T-cell (primary cell): ENCODE measurements at regions not wholly inside any gene's neighbourhood (a gene's known extent, or its start where the extent isn't known, plus 50 kb on each side); places are given as distances from the start of the nearest gene placed in this dataset.

ENCODE experiments used
- ATAC-seq, 4 experiments: fragments of 200-7000 bp in 3 of 4; fragments of 150-1000 bp in 1 of 4; cut with Tn5 transposase; replicated peaks in 1 of 4; 1 replicate in 3 of 4; 2 replicates in 1 of 4; pipeline ENCODE4 v1.10.0; 2021; ENCODE audit warnings: moderate library complexity in 3 of 4, mild to moderate bottlenecking in 2 of 4, moderate number of reproducible peaks in 1 of 4
- CTCF ChIA-PET, 2 donors: fragments of 300-600 bp; sonication (Branson Sonifier 250); formaldehyde crosslinking; loops; one replicate each; lab custom pipeline; 2022; ENCODE audit warnings: antibody characterized with exemption in 2 of 2; lab: Charles Lee
- POLR2A ChIA-PET, 2 donors: fragments of 300-600 bp; sonication (Branson Sonifier 250); formaldehyde crosslinking; loops; one replicate each; lab custom pipeline; 2022; ENCODE audit warnings: antibody characterized with exemption in 2 of 2; lab: Charles Lee
- DNase-seq, 35 experiments: peaks; one replicate each; pipeline versions ENCODE4 v3.0.0 to v3.0.0-alpha.2; 2013 to 2023
- H3K27ac ChIP-seq: one replicate; pipeline ENCODE4 v1.5.1; 2013; ENCODE audit warnings: low read length
- H3K27me3 ChIP-seq, 2 experiments: replicated peaks in 1 of 2; 1 replicate in 1 of 2; 2 replicates in 1 of 2; pipeline versions ENCODE4 v1.6.1 to v1.7.0; 2013; ENCODE audit warnings: low read length in 1 of 2, mixed read lengths in 1 of 2; ENCODE audit not compliant: control insufficient read depth in 2 of 2, insufficient read depth in 2 of 2; ENCODE audit errors: extremely low read depth in 1 of 2
- H3K36me3 ChIP-seq, 2 donors: 1 replicate in 1 of 2; 2 replicates in 1 of 2; pipeline versions ENCODE4 v1.6.1 to v1.7.0; 2013; ENCODE audit warnings: low read length in 1 of 2; ENCODE audit not compliant: control insufficient read depth in 2 of 2, insufficient read depth in 1 of 2; ENCODE audit errors: extremely low read depth in 1 of 2
- H3K4me1 ChIP-seq, 2 experiments: 1 replicate in 1 of 2; 2 replicates in 1 of 2; pipeline versions ENCODE4 v1.6.1 to v1.7.0; 2013; ENCODE audit warnings: low read length in 2 of 2, mixed read lengths in 1 of 2; ENCODE audit not compliant: insufficient read depth in 2 of 2, control insufficient read depth in 1 of 2; ENCODE audit errors: extremely low read depth in 1 of 2
- H3K4me3 ChIP-seq, 2 donors: 1 replicate in 1 of 2; 2 replicates in 1 of 2; pipeline versions ENCODE4 v1.5.1 to v1.7.0; 2013; ENCODE audit warnings: mild to moderate bottlenecking in 2 of 2, low read length in 1 of 2, moderate library complexity in 1 of 2; ENCODE audit not compliant: control insufficient read depth in 1 of 2; ENCODE audit errors: extremely low read depth in 1 of 2
- H3K9me3 ChIP-seq: 2 replicates; pipeline ENCODE4 v1.7.0; 2013
- H3K27ac Mint-ChIP-seq, 2 donors: one replicate each; pipeline ENCODE4 v1.8.0; 2020 to 2021; ENCODE audit warnings: mild to moderate bottlenecking in 2 of 2, mixed read lengths in 2 of 2
- H3K27me3 Mint-ChIP-seq, 2 donors: one replicate each; pipeline ENCODE4 v1.8.0; 2021 to 2022; ENCODE audit warnings: mixed read lengths in 2 of 2
- H3K36me3 Mint-ChIP-seq: one replicate; pipeline ENCODE4 v1.8.0; 2021; ENCODE audit warnings: mixed read lengths
- H3K4me1 Mint-ChIP-seq, 3 donors: one replicate each; pipeline ENCODE4 v1.8.0; 2020 to 2022; ENCODE audit warnings: mixed read lengths in 3 of 3, mild to moderate bottlenecking in 1 of 3
- H3K4me3 Mint-ChIP-seq, 3 donors: one replicate each; pipeline ENCODE4 v1.8.0; 2020 to 2022; ENCODE audit warnings: mild to moderate bottlenecking in 3 of 3, mixed read lengths in 3 of 3, moderate library complexity in 3 of 3
- H3K9me3 Mint-ChIP-seq, 3 donors: one replicate each; pipeline ENCODE4 v1.8.0; 2020 to 2022; ENCODE audit warnings: mixed read lengths in 3 of 3
- WGBS: methylation state at CpG from one replicate; pipeline ENCODE4 v1.1.5; 2013; ENCODE audit warnings: missing lambda C conversion rate; ENCODE audit not compliant: insufficient coverage; 5-methylcytosine and 5-hydroxymethylcytosine counted together

- H3K27me3 ChIP-seq = no peaks in the 10 kb centered on the region
- Mint-ChIP-seq H3K9me3 (no peaks in the 10 kb centered on the region), H3K4me1 (peaks cover 56 to 62% (median 59%) of the 10 kb centered on the region in 3 donors), H3K4me3 (peak overlapping the region; percentile 78 to 82 (median 78)), H3K36me3 (no peaks in the 10 kb centered on the region), H3K27ac (peak overlapping the region; percentile 99), H3K27me3 (peaks cover 0 to 3% of the 10 kb centered on the region in 2 donors)
- CTCF ChIA-PET = interaction anchor here in 1 of 2 donors (1.2 kb wide), 1 partner anchor 33 kb away, joined by 3 read pairs; no protein-coding TSS in a partner anchor
- ATAC-seq (peak; percentile 96 to 99 (median 98)), DNase-seq (peak; percentile 63 to 86 (median 76))
- H3K9me3 ChIP-seq = no peaks in the 10 kb centered on the region
- H3K4me3 ChIP-seq = peak overlapping the region; percentile 52 to 58
- WGBS = under 1% methylated on average over 36 of the region's 49 CpGs
- peak overlapping the region; percentile 93 for H3K27ac ChIP-seq
- no peaks in the 10 kb centered on the region for H3K36me3 ChIP-seq
- peaks cover 28 to 55% of the 10 kb centered on the region in 2 experiments for H3K4me1 ChIP-seq
- POLR2A ChIA-PET = interaction anchor here in 1 of 2 donors (0.7 kb wide), 1 partner anchor 234 kb away, joined by 3 read pairs; no protein-coding TSS in a partner anchor
Observed at GRCh38 chr17:36722121-36722902, 120.9 kb downstream of the MRM1 start.

- ATAC-seq (no peak), DNase-seq (no peak)
- Histone ChIP-seq H3K4me1 (peaks cover 33 to 61% of the 10 kb centered on the region in 2 experiments), H3K27ac (peak overlapping the region; percentile 93), H3K4me3 (peak overlapping the region; percentile 52 to 58), H3K27me3 (no peaks in the 10 kb centered on the region), H3K36me3 (no peaks in the 10 kb centered on the region), H3K9me3 (no peaks in the 10 kb centered on the region)
- ChIA-PET POLR2A (no interaction called here), CTCF (interaction anchor here (0.6 to 1.2 kb wide), 2 partner anchors 33 to 647 kb away, joined by 3 to 5 read pairs; no protein-coding TSS in a partner anchor)
- peaks cover 0 to 3% of the 10 kb centered on the region in 2 donors for H3K27me3 Mint-ChIP-seq
- H3K4me1 Mint-ChIP-seq = peaks cover 61 to 67% (median 65%) of the 10 kb centered on the region in 3 donors
- peak overlapping the region; percentile 77 to 81 (median 78) for H3K4me3 Mint-ChIP-seq
- no peaks in the 10 kb centered on the region for H3K9me3 Mint-ChIP-seq
- H3K36me3 Mint-ChIP-seq = no peaks in the 10 kb centered on the region
- WGBS = no CpG with 5 or more reads among the region's 6 CpGs
- peak overlapping the region; percentile 91 to 94 for H3K27ac Mint-ChIP-seq
Observed at GRCh38 chr17:36722903-36723263, 121.5 kb downstream of the MRM1 start.

- Histone ChIP-seq H3K36me3 (no peaks in the 10 kb centered on the region), H3K27ac (peak overlapping the region; percentile 93), H3K4me3 (no peak overlapping the region), H3K4me1 (peaks cover 36 to 67% of the 10 kb centered on the region in 2 experiments), H3K27me3 (peaks cover 0 to 1% of the 10 kb centered on the region in 2 experiments), H3K9me3 (no peaks in the 10 kb centered on the region)
- ATAC-seq (no peak), DNase-seq (peak in 1 of 35 experiments; percentile 20)
- H3K27me3 Mint-ChIP-seq = no peaks in the 10 kb centered on the region
- H3K4me3 Mint-ChIP-seq = peak overlapping the region; percentile 77 to 81 (median 78)
- H3K9me3 Mint-ChIP-seq = no peaks in the 10 kb centered on the region
- CTCF ChIA-PET = interaction anchor here in 1 of 2 donors (0.5 to 0.6 kb wide), 2 partner anchors 120 to 647 kb away, joined by 3 to 5 read pairs; no protein-coding TSS in a partner anchor
- H3K27ac Mint-ChIP-seq = peak overlapping the region; percentile 91 to 94
- POLR2A ChIA-PET = no interaction called here
- WGBS = 50% methylated on average over 4 of the region's 6 CpGs
- peaks cover 68 to 74% (median 71%) of the 10 kb centered on the region in 3 donors for H3K4me1 Mint-ChIP-seq
- no peaks in the 10 kb centered on the region for H3K36me3 Mint-ChIP-seq
Observed at GRCh38 chr17:36723459-36724025, 122.2 kb downstream of the MRM1 start.

GRCh38 chr17:36726199-36726598 is 124.8 kb downstream of the MRM1 start:
- H3K4me3 ChIP-seq = no peak overlapping the region
- ChIA-PET CTCF (interaction anchor here in 1 of 2 donors (0.9 kb wide), 1 partner anchor 9 kb away, joined by 3 read pairs; no protein-coding TSS in a partner anchor), POLR2A (no interaction called here)
- Mint-ChIP-seq H3K4me1 (peaks cover 70 to 78% (median 76%) of the 10 kb centered on the region in 3 donors), H3K27ac (peak overlapping the region; percentile 84 to 89), H3K27me3 (peaks cover 0 to 1% of the 10 kb centered on the region in 2 donors), H3K36me3 (no peaks in the 10 kb centered on the region), H3K9me3 (no peaks in the 10 kb centered on the region), H3K4me3 (peak overlapping the region in 1 of 3 donors; percentile 84)
- peaks cover 40 to 74% of the 10 kb centered on the region in 2 experiments for H3K4me1 ChIP-seq
- H3K27me3 ChIP-seq = peaks cover 0 to 28% of the 10 kb centered on the region in 2 experiments
- peak overlapping the region; percentile 29 for H3K27ac ChIP-seq
- H3K9me3 ChIP-seq = no peaks in the 10 kb centered on the region
- DNase-seq (peak in 1 of 35 experiments; percentile 18), ATAC-seq (no peak)
- WGBS = 93% methylated on average over 2 of the region's 4 CpGs
- H3K36me3 ChIP-seq = no peaks in the 10 kb centered on the region

GRCh38 chr17:36727052-36727451 is 125.7 kb downstream of the MRM1 start:
- Mint-ChIP-seq H3K4me1 (peaks cover 62 to 70% (median 67%) of the 10 kb centered on the region in 3 donors), H3K9me3 (no peaks in the 10 kb centered on the region), H3K36me3 (no peaks in the 10 kb centered on the region), H3K27ac (peak overlapping the region; percentile 84 to 89), H3K27me3 (peaks cover 0 to 3% of the 10 kb centered on the region in 2 donors), H3K4me3 (peak overlapping the region in 1 of 3 donors; percentile 84)
- no peaks in the 10 kb centered on the region for H3K36me3 ChIP-seq
- H3K4me1 ChIP-seq = peaks cover 34 to 66% of the 10 kb centered on the region in 2 experiments
- CTCF ChIA-PET = no interaction called here
- H3K27me3 ChIP-seq = peaks cover 0 to 36% of the 10 kb centered on the region in 2 experiments
- H3K4me3 ChIP-seq = no peak overlapping the region
- no peaks in the 10 kb centered on the region for H3K9me3 ChIP-seq
- H3K27ac ChIP-seq = no peak overlapping the region
- WGBS = 97% methylated on average over 3 of the region's 8 CpGs
- POLR2A ChIA-PET = no interaction called here
- no peak for ATAC-seq
- no peak for DNase-seq

GRCh38 chr17:36727577-36727976 is 126.2 kb downstream of the MRM1 start:
- H3K36me3 ChIP-seq = no peaks in the 10 kb centered on the region
- Mint-ChIP-seq H3K4me3 (peak overlapping the region in 2 of 3 donors; percentile 28 to 84), H3K9me3 (no peaks in the 10 kb centered on the region), H3K27me3 (peaks cover 0 to 8% of the 10 kb centered on the region in 2 donors), H3K36me3 (no peaks in the 10 kb centered on the region), H3K27ac (peak overlapping the region; percentile 83 to 91), H3K4me1 (peaks cover 59 to 64% (median 64%) of the 10 kb centered on the region in 3 donors)
- no peak overlapping the region for H3K4me3 ChIP-seq
- ATAC-seq (no peak), DNase-seq (no peak)
- ChIA-PET CTCF (no interaction called here), POLR2A (no interaction called here)
- peaks cover 33 to 61% of the 10 kb centered on the region in 2 experiments for H3K4me1 ChIP-seq
- WGBS = no CpG with 5 or more reads among the region's 4 CpGs
- H3K27ac ChIP-seq = no peak overlapping the region
- peaks cover 0 to 39% of the 10 kb centered on the region in 2 experiments for H3K27me3 ChIP-seq
- H3K9me3 ChIP-seq = no peaks in the 10 kb centered on the region
